HFF-Myc (cell line): ENCODE measurements at regions not wholly inside any gene's neighbourhood (a gene's known extent, or its start where the extent isn't known, plus 50 kb on each side); places are given as distances from the start of the nearest gene placed in this dataset.

Experiments used
- DNase-seq: peaks from one replicate; pipeline ENCODE4 v3.0.0-alpha.2; 2011; ENCODE audit warnings: low read depth; ENCODE audit errors: extremely low read depth
- H3K4me3 ChIP-seq: replicated peaks from 2 replicates; pipeline ENCODE4 v1.5.1; 2011; ENCODE audit warnings: low read depth, mild to moderate bottlenecking, control low read depth, low read length
- TF ChIP-seq, protein P1 (sequence below): IDR thresholded peaks from 2 replicates; pipeline ENCODE4 v1.5.1; 2012; ENCODE audit warnings: mild to moderate bottlenecking, low read depth, low read length, control low read depth; ENCODE audit errors: missing control alignments

DNA sequence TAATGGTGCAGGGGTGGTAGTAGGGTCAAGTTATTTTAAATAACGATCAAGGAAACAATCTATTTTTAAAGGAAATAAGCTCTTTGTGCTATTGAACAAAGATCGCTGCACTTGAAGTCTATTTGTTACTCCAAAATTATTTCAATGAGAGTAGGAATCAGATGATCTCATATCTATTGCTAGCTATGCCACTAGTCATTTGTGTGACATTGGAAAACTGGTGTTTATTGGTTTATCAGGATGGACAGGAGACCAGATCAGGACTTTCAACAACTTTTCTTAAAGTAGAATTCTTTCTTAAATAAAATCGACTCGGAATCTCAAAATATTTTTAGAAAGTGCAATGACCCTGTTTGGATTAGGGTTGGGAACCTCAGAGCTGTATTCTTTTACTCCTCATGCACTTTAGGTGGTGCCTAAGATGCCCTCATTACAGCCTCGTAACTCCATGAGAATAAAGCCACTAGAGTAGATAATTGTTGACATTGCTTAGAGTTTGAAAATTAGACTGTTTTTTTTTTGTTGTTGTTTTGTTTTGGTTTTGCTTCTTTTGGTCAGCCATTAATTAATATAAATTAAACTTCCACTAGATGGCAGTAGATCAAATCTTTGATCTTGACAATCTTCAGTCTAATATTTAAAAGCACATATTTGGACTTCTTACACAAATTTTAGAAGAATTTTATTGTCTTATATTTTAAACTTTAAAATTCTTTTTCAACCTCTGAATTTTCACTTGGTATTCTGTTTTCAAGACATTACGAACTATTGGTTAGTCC lies 352.4 kb downstream of the USP25 start:
- no peak overlapping the region for H3K4me3 ChIP-seq
- TF ChIP-seq, protein P1, sequence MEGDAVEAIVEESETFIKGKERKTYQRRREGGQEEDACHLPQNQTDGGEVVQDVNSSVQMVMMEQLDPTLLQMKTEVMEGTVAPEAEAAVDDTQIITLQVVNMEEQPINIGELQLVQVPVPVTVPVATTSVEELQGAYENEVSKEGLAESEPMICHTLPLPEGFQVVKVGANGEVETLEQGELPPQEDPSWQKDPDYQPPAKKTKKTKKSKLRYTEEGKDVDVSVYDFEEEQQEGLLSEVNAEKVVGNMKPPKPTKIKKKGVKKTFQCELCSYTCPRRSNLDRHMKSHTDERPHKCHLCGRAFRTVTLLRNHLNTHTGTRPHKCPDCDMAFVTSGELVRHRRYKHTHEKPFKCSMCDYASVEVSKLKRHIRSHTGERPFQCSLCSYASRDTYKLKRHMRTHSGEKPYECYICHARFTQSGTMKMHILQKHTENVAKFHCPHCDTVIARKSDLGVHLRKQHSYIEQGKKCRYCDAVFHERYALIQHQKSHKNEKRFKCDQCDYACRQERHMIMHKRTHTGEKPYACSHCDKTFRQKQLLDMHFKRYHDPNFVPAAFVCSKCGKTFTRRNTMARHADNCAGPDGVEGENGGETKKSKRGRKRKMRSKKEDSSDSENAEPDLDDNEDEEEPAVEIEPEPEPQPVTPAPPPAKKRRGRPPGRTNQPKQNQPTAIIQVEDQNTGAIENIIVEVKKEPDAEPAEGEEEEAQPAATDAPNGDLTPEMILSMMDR, result no peak
- DNase-seq, result no peak

- H3K4me3 ChIP-seq, result no peak overlapping the region
- TF ChIP-seq, protein P1, result no peak
- DNase-seq, result peak; percentile 55
Observed at GRCh38 chr21:16084776-16085364, 355.1 kb downstream of the USP25 start.

DNA sequence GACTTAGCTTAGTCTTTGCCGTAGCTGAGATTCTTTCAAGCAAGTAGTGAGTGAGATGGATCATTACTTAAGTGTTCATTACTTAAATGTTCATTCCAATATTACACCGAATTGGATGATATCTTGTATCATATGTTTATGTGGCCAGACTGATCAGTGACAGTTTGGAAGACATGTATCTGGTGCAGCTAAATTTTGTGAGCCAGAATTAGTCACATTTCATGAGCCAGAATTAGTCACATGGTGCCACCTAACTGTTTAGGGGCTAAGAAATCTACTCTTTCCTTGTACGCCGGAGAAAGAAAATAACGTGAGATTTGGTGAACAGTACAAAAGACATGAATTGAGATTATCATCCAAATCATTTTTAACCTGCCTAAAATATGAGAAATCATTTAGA lies 355.6 kb downstream of the USP25 start:
- no peak overlapping the region for H3K4me3 ChIP-seq
- TF ChIP-seq, protein P1, result no peak
- no peak for DNase-seq

- TF ChIP-seq, protein P1, result no peak
- H3K4me3 ChIP-seq, result no peak overlapping the region
- DNase-seq, result no peak
Observed at GRCh38 chr21:16086121-16086520, 356.3 kb downstream of the USP25 start.

DNA sequence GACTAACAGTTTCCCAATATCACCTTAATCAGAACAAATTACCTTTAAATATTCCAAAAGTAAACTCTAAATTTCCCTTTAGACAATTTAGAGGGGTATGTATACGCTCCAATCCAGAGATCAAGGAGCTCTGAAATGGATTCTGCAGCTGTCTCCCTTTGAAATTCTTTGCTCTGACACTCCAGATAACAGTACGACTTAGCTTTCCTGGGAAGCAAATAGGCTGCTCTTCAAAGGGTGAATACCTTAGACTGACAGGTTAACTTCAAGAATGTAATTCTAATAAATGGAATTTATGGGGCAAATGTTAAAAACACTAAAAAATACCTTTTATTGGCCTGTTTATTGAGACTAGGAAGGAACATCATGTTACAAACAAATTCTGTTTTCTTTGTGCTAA lies 357.2 kb downstream of the USP25 start:
- no peak overlapping the region for H3K4me3 ChIP-seq
- DNase-seq, result no peak
- TF ChIP-seq, protein P1, result no peak

DNA sequence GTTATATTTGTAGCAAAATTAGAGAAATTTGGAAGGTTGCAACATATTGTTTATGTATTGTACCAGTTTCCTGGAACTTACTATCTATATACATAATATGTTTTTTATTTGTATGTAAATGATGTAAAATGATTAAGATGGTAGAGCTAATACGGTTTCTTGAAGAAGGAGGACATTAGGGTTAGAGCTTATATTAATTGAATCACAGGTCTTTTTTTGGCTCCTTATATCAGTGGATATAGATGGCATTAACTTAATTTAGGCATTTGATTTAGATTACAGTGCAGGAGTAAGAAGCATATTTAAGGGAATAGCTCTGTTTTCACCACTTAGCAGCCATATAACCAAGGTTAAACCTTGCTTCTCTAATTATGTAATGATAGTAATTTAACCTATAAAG lies 357.7 kb downstream of the USP25 start:
- H3K4me3 ChIP-seq, result no peak overlapping the region
- no peak for DNase-seq
- TF ChIP-seq, protein P1, result no peak
